GM18499 (cell line): ENCODE measurements at regions not wholly inside any gene's neighbourhood (a gene's known extent, or its start where the extent isn't known, plus 50 kb on each side); places are given as distances from the start of the nearest gene placed in this dataset.

ENCODE experiments used
- ATAC-seq: cut with Tn5 transposase; IDR thresholded peaks from one replicate; pipeline ENCODE4 v1.9.1; 2021; ENCODE audit warnings: moderate number of reproducible peaks; ENCODE audit not compliant: insufficient read depth, unreplicated experiment

GRCh38 chr9:1261266-1261665, 211.1 kb downstream of the DMRT2 start:
- ATAC-seq = no peak

GRCh38 chr9:1261879-1262766, 212.0 kb downstream of the DMRT2 start:
- no peak for ATAC-seq

- peak; percentile 87 for ATAC-seq
Measured at GRCh38 chr9:1267141-1267570, 217.0 kb downstream of the DMRT2 start.

GRCh38 chr9:1267581-1267980, 217.4 kb downstream of the DMRT2 start:
- no peak for ATAC-seq

GRCh38 chr9:1269533-1270315, 219.6 kb downstream of the DMRT2 start:
- ATAC-seq = no peak

GRCh38 chr9:1271367-1271766, 221.2 kb downstream of the DMRT2 start:
- no peak for ATAC-seq

GRCh38 chr9:1271786-1272185, 221.6 kb downstream of the DMRT2 start:
- no peak for ATAC-seq

- no peak for ATAC-seq
Measured at GRCh38 chr9:1272488-1272887, 222.3 kb downstream of the DMRT2 start.

- ATAC-seq = no peak
Measured at GRCh38 chr9:1273859-1274258, 223.7 kb downstream of the DMRT2 start.

- no peak for ATAC-seq
Measured at GRCh38 chr9:1274334-1274733, 224.2 kb downstream of the DMRT2 start.

- ATAC-seq = no peak
Measured at GRCh38 chr9:1276474-1276873, 226.3 kb downstream of the DMRT2 start.

GRCh38 chr9:1284727-1285126, 234.6 kb downstream of the DMRT2 start:
- ATAC-seq = no peak

- no peak for ATAC-seq
Measured at GRCh38 chr9:1285526-1285925, 235.4 kb downstream of the DMRT2 start.

- no peak for ATAC-seq
Measured at GRCh38 chr9:1292384-1292783, 242.2 kb downstream of the DMRT2 start.

- no peak for ATAC-seq
Measured at GRCh38 chr9:1294641-1295258, 244.6 kb downstream of the DMRT2 start.

GRCh38 chr9:1296331-1296730, 246.2 kb downstream of the DMRT2 start:
- ATAC-seq = no peak

- no peak for ATAC-seq
Measured at GRCh38 chr9:1298046-1298445, 247.9 kb downstream of the DMRT2 start.

- no peak for ATAC-seq
Measured at GRCh38 chr9:1300941-1301340, 250.8 kb downstream of the DMRT2 start.

GRCh38 chr9:1303932-1304331, 253.8 kb downstream of the DMRT2 start:
- no peak for ATAC-seq

- ATAC-seq = no peak
Measured at GRCh38 chr9:1311462-1312042, 261.4 kb downstream of the DMRT2 start.

GRCh38 chr9:1319436-1319835, 269.3 kb downstream of the DMRT2 start:
- no peak for ATAC-seq
